ENCODE measurements at regions not wholly inside any gene's neighbourhood (a gene's known extent, or its start where the extent isn't known, plus 50 kb on each side); places are given as distances from the start of the nearest gene placed in this dataset.

- no peaks in the 10 kb centered on the region for H3K4me1 ChIP-seq (ENCODE audit: control insufficient read depth in 2 of 2, insufficient read depth in 2 of 2, low read length in 1 of 2)
- H3K9me3 ChIP-seq (ENCODE audit: control insufficient read depth in 2 of 2, insufficient read depth in 1 of 2, low read depth in 1 of 2, low read length in 1 of 2) = peaks cover under 1 to 2% of the 10 kb centered on the region in 2 donors
- no peak overlapping the region for H3K27ac ChIP-seq (ENCODE audit: low read depth in 2 of 2, low read length in 1 of 2)
- H3K4me3 ChIP-seq (ENCODE audit: low read depth in 1 of 2, low read length in 2 of 2) = no peak overlapping the region
- no peaks in the 10 kb centered on the region for H3K36me3 ChIP-seq (ENCODE audit: control insufficient read depth in 2 of 2, insufficient read depth in 2 of 2, low read length in 1 of 2)
- WGBS, 2 donors = 79 to 84% methylated on average over 20 to 22 of the region's 22 CpGs
- H3K27me3 ChIP-seq (ENCODE audit: control insufficient read depth in 1 of 2, insufficient read depth in 2 of 2, low read length in 2 of 2) = no peaks in the 10 kb centered on the region
These were observed 119.9 kb downstream of the CTTN start for GRCh38 chr11:70517988-70518907.

DNA sequence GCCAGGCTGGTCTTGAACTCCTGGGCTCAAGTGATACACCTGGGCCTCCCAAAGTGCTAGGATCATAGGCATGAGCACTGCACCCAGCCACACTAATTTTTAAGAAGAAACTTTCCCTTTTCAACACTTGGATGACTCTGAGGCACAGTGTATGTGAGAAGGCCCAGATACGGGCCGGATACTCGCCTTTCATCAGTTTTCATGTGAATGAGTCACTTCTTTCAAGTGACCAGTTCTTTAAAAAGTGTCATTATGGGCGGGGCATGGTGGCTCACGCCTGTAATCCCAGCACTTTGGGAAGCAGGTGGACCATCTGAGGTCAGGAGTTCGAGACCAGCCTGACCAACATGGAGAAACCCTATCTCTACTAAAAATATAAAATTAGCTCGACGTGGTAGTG is 120.8 kb downstream of the CTTN start:
- Histone ChIP-seq H3K9me3 (ENCODE audit: control insufficient read depth in 2 of 2, insufficient read depth in 1 of 2, low read depth in 1 of 2, low read length in 1 of 2) (peaks cover 0 to 2% of the 10 kb centered on the region in 2 donors), H3K4me1 (ENCODE audit: control insufficient read depth in 2 of 2, insufficient read depth in 2 of 2, low read length in 1 of 2) (no peaks in the 10 kb centered on the region), H3K27ac (ENCODE audit: low read depth in 2 of 2, low read length in 1 of 2) (no peak overlapping the region), H3K36me3 (ENCODE audit: control insufficient read depth in 2 of 2, insufficient read depth in 2 of 2, low read length in 1 of 2) (no peaks in the 10 kb centered on the region), H3K27me3 (ENCODE audit: control insufficient read depth in 1 of 2, insufficient read depth in 2 of 2, low read length in 2 of 2) (no peaks in the 10 kb centered on the region), H3K4me3 (ENCODE audit: low read depth in 1 of 2, low read length in 2 of 2) (no peak overlapping the region)
- 81 to 87% methylated on average over 8 of the region's 8 CpGs for WGBS, 2 donors

DNA sequence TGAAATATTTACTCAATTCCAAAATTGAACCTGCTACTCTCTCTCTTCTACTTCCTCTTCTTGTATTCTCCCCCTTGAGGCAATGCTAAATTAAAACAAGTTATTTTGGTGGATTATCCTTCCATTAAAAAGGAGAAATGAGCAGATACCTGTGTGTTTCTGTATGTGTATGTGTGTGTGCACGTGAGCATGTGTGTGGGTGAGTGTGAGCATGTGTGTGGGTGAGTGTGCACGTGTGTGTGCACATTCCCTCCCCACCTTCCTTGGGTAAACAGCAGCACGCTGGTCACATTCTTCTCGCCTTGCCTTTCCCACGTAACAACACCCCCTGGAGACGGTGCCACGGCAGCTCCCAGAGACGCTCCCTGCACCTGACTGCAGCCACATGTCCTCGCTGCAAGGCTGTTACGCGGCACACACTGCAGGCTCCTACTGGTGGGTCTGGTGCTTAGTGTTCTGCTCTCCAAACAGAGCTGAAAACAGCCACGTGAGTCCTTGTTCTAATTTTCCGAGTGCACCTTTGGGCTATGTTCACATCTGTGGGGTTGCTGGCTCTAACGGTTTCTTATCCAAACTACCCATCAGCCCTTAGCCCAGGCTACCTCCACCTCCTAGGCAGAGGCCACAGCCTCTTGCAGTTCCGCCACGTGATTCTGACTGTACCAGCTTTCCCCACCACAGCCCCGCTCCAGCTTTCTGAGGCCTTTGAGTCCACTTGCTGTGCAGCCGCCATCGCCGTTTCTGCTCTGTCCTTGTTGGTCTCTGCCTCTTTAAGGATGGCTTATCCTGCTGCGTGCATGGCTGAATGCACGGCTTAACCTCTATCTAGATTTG is 123.4 kb downstream of the CTTN start:
- Histone ChIP-seq H3K27ac (ENCODE audit: low read depth in 2 of 2, low read length in 1 of 2) (no peak overlapping the region), H3K36me3 (ENCODE audit: control insufficient read depth in 2 of 2, insufficient read depth in 2 of 2, low read length in 1 of 2) (no peaks in the 10 kb centered on the region), H3K9me3 (ENCODE audit: control insufficient read depth in 2 of 2, insufficient read depth in 1 of 2, low read depth in 1 of 2, low read length in 1 of 2) (peaks cover 0 to 2% of the 10 kb centered on the region in 2 donors), H3K4me1 (ENCODE audit: control insufficient read depth in 2 of 2, insufficient read depth in 2 of 2, low read length in 1 of 2) (no peaks in the 10 kb centered on the region), H3K4me3 (ENCODE audit: low read depth in 1 of 2, low read length in 2 of 2) (no peak overlapping the region), H3K27me3 (ENCODE audit: control insufficient read depth in 1 of 2, insufficient read depth in 2 of 2, low read length in 2 of 2) (no peaks in the 10 kb centered on the region)
- WGBS, 2 donors = 72% methylated on average over 22 of the region's 22 CpGs

DNA sequence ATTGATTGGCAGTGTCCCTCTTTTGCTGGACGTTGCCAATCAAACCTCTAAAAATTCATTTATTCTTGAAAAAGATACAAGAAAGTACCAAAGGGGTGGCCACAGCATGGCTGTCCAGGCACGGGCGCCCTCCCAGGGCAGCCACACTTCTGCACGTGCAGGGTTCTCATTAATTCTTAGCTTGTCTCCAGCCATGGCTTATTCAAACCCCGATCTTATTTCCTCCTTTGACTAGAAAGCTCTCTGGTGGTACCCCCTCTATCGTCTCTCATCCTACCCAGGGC is 123.9 kb downstream of the CTTN start:
- Histone ChIP-seq H3K27ac (ENCODE audit: low read depth in 2 of 2, low read length in 1 of 2) (no peak overlapping the region), H3K4me1 (ENCODE audit: control insufficient read depth in 2 of 2, insufficient read depth in 2 of 2, low read length in 1 of 2) (no peaks in the 10 kb centered on the region), H3K36me3 (ENCODE audit: control insufficient read depth in 2 of 2, insufficient read depth in 2 of 2, low read length in 1 of 2) (no peaks in the 10 kb centered on the region), H3K4me3 (ENCODE audit: low read depth in 1 of 2, low read length in 2 of 2) (no peak overlapping the region), H3K9me3 (ENCODE audit: control insufficient read depth in 2 of 2, insufficient read depth in 1 of 2, low read depth in 1 of 2, low read length in 1 of 2) (peaks cover 0 to 2% of the 10 kb centered on the region in 2 donors), H3K27me3 (ENCODE audit: control insufficient read depth in 1 of 2, insufficient read depth in 2 of 2, low read length in 2 of 2) (no peaks in the 10 kb centered on the region)
- 65 to 76% methylated on average over 6 of the region's 6 CpGs for WGBS, 2 donors

GRCh38 chr11:70522593-70523311 is 124.4 kb downstream of the CTTN start:
- H3K27ac ChIP-seq (ENCODE audit: low read depth in 2 of 2, low read length in 1 of 2) = no peak overlapping the region
- peaks cover 0 to 2% of the 10 kb centered on the region in 2 donors for H3K9me3 ChIP-seq (ENCODE audit: control insufficient read depth in 2 of 2, insufficient read depth in 1 of 2, low read depth in 1 of 2, low read length in 1 of 2)
- no peaks in the 10 kb centered on the region for H3K36me3 ChIP-seq (ENCODE audit: control insufficient read depth in 2 of 2, insufficient read depth in 2 of 2, low read length in 1 of 2)
- no peaks in the 10 kb centered on the region for H3K27me3 ChIP-seq (ENCODE audit: control insufficient read depth in 1 of 2, insufficient read depth in 2 of 2, low read length in 2 of 2)
- no peak overlapping the region for H3K4me3 ChIP-seq (ENCODE audit: low read depth in 1 of 2, low read length in 2 of 2)
- WGBS, 2 donors = 42 to 49% methylated on average over 26 of the region's 26 CpGs
- no peaks in the 10 kb centered on the region for H3K4me1 ChIP-seq (ENCODE audit: control insufficient read depth in 2 of 2, insufficient read depth in 2 of 2, low read length in 1 of 2)

- H3K9me3 ChIP-seq (ENCODE audit: control insufficient read depth in 2 of 2, insufficient read depth in 1 of 2, low read depth in 1 of 2, low read length in 1 of 2) = peaks cover 0 to 2% of the 10 kb centered on the region in 2 donors
These were observed 125.2 kb downstream of the CTTN start for GRCh38 chr11:70523384-70524095.

DNA sequence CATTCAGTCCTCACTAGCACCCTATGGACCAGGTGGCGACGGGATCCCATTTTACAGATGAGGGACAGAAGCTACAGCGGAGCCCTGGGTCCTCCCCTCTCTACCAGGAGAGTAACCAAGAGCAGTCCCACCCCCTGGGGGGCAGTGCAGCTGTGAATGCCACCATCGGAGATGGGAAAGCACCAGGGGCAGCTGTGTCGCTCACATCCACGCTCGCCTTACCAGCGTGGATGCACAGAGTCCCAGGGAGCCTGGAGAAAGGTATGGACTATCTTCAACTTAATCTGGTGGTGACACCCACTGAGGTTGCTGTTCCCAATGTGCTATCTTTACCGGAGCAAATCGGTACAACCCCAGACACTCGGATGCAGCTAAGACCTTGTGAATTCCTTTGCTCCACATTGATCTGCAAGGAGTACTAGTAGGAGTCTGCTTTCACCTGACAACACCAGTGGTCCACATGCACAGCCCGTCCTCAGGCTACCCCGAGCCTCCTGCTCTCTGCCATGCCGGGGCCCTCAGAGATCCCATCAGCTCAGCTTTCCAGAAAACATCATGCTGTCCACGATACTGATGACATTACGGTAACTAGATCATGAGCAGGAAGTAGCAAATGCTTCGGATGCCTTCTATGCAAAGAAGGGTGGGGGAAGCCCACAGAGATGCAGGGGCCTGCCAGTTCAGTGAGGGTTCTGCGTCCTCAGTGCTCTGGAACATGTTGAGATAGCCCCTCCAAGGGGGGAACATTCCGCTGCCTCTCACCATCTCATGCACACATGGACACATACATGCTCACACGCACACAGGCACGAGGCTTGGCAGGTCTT is 126.0 kb downstream of the CTTN start:
- WGBS, 2 donors = 72 to 76% methylated on average over 21 of the region's 21 CpGs

More at GRCh38 chr11:70523384-70524095, 125.2 kb downstream of the CTTN start:
- Histone ChIP-seq H3K27me3 (ENCODE audit: control insufficient read depth in 1 of 2, insufficient read depth in 2 of 2, low read length in 2 of 2) (no peaks in the 10 kb centered on the region), H3K4me3 (ENCODE audit: low read depth in 1 of 2, low read length in 2 of 2) (no peak overlapping the region), H3K4me1 (ENCODE audit: control insufficient read depth in 2 of 2, insufficient read depth in 2 of 2, low read length in 1 of 2) (no peaks in the 10 kb centered on the region), H3K36me3 (ENCODE audit: control insufficient read depth in 2 of 2, insufficient read depth in 2 of 2, low read length in 1 of 2) (no peaks in the 10 kb centered on the region), H3K27ac (ENCODE audit: low read depth in 2 of 2, low read length in 1 of 2) (no peak overlapping the region)
- 77 to 84% methylated on average over 15 of the region's 15 CpGs for WGBS, 2 donors

GRCh38 chr11:70525006-70525405 is 126.7 kb downstream of the CTTN start:
- WGBS, 2 donors = 49 to 65% methylated on average over 9 of the region's 9 CpGs
- H3K27me3 ChIP-seq (ENCODE audit: control insufficient read depth in 1 of 2, insufficient read depth in 2 of 2, low read length in 2 of 2) = no peaks in the 10 kb centered on the region
- H3K4me1 ChIP-seq (ENCODE audit: control insufficient read depth in 2 of 2, insufficient read depth in 2 of 2, low read length in 1 of 2) = no peaks in the 10 kb centered on the region
- H3K36me3 ChIP-seq (ENCODE audit: control insufficient read depth in 2 of 2, insufficient read depth in 2 of 2, low read length in 1 of 2) = no peaks in the 10 kb centered on the region
- H3K9me3 ChIP-seq (ENCODE audit: control insufficient read depth in 2 of 2, insufficient read depth in 1 of 2, low read depth in 1 of 2, low read length in 1 of 2) = peaks cover 0 to 2% of the 10 kb centered on the region in 2 donors
- H3K4me3 ChIP-seq (ENCODE audit: low read depth in 1 of 2, low read length in 2 of 2) = no peak overlapping the region
- no peak overlapping the region for H3K27ac ChIP-seq (ENCODE audit: low read depth in 2 of 2, low read length in 1 of 2)

More for the DNA sequence above, 126.0 kb downstream of the CTTN start:
- peaks cover 0 to 2% of the 10 kb centered on the region in 2 donors for H3K9me3 ChIP-seq (ENCODE audit: control insufficient read depth in 2 of 2, insufficient read depth in 1 of 2, low read depth in 1 of 2, low read length in 1 of 2)
- no peak overlapping the region for H3K4me3 ChIP-seq (ENCODE audit: low read depth in 1 of 2, low read length in 2 of 2)
- H3K27me3 ChIP-seq (ENCODE audit: control insufficient read depth in 1 of 2, insufficient read depth in 2 of 2, low read length in 2 of 2) = no peaks in the 10 kb centered on the region
- no peaks in the 10 kb centered on the region for H3K4me1 ChIP-seq (ENCODE audit: control insufficient read depth in 2 of 2, insufficient read depth in 2 of 2, low read length in 1 of 2)
- H3K27ac ChIP-seq (ENCODE audit: low read depth in 2 of 2, low read length in 1 of 2) = no peak overlapping the region
- H3K36me3 ChIP-seq (ENCODE audit: control insufficient read depth in 2 of 2, insufficient read depth in 2 of 2, low read length in 1 of 2) = no peaks in the 10 kb centered on the region

All from esophagus (tissue), 2 donors.